HG03095 (cell line): ENCODE measurements at regions not wholly inside any gene's neighbourhood (a gene's known extent, or its start where the extent isn't known, plus 50 kb on each side); places are given as distances from the start of the nearest gene placed in this dataset.

Experiments used
- ATAC-seq: cut with Tn5 transposase; IDR thresholded peaks from one replicate; pipeline ENCODE4 v1.9.1; 2021; ENCODE audit warnings: moderate library complexity; ENCODE audit not compliant: unreplicated experiment

DNA sequence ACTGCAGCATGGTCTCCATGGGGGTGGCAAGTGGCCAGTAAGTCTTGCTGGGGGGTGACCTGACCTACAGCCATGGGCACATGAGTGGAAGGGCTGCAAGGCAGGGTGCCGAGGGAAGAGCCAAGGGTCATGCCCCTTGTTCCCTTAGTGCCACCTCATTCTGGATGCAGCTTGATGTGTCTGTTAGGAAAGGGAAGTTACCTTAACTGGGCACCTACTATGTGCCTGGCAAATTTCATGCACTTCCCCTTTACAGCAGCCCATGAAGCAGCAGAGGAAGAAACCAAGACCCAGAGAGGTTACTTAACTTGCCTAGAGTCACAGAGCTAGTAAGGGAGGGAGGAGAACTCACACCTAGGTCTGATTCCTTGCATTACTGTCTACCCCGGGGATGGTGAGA lies 174.0 kb downstream of the MRPL14 start:
- ATAC-seq: no peak

DNA sequence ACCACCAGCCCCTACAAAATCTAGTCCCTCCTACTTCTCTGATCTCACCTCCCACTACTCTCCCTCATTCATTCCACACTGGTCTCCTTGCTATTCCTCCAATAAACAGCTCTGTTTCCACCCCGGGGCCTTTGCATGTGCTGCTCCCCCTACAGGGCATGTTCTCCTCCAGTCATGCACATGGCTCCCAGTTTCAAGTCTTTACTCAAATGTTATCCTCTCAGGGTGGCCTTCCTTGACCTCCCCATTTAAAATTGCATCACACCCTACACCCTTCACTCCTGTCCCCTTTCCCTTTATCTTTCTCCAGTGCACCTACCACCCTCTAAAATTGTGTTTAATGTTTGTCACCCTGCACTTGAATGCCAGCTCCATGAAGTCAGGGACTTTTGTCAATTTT lies 174.5 kb downstream of the MRPL14 start:
- ATAC-seq: no peak

GRCh38 chr6:43951756-43952675 lies 175.2 kb downstream of the MRPL14 start:
- ATAC-seq: no peak

DNA sequence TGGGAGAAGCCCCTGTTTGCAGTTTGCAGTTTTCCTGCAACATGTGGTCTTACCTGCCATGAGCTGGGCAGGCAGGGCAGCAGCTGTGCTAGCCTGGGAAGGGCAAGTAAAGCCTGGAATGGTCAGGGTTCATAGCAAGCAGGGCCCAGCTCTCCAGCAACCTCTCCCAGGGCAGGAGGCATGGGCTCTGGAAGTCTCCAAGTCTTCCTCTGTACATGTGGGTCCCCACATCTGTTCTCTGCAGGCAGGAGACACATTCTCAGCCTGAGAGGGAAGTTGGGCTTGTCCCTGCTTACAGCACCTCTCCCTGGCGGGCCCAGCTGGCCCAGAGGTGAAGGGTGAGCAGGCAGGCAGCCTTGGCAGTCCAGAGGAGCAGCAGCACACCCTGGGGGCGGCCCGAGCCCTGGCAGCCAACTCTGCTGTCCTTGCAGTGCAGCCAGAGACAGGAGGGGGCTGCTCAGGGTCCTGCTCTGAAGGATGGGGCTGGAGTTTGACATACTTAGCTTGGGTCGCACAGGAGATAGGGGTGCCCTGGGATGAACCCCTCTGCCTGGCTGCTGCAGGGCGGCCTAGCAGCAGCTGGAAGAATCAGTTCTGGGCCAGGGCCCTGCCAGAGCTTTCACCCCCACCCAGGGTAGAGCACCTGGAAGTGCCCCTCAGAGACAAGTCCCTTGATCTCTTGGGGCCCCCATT lies 176.0 kb downstream of the MRPL14 start:
- no peak for ATAC-seq

DNA sequence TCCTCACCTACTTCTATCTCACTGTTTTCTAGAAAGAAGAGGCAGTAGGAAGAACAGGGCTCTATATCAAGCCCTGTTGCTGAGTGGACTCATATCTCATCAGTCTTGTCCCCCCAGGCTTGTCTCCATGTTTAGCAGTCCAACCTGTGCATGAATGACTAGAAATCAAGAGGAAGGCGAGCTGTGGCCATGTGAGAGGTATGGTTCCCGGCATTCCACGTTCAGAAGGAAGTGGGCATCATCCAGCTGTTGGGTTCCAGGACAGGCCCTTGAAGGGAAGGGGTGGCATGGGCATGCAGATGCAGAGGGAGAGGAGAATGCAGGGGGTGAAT lies 176.6 kb downstream of the MRPL14 start:
- no peak for ATAC-seq

GRCh38 chr6:43950051-43950605 lies 177.1 kb downstream of the MRPL14 start:
- ATAC-seq: no peak

DNA sequence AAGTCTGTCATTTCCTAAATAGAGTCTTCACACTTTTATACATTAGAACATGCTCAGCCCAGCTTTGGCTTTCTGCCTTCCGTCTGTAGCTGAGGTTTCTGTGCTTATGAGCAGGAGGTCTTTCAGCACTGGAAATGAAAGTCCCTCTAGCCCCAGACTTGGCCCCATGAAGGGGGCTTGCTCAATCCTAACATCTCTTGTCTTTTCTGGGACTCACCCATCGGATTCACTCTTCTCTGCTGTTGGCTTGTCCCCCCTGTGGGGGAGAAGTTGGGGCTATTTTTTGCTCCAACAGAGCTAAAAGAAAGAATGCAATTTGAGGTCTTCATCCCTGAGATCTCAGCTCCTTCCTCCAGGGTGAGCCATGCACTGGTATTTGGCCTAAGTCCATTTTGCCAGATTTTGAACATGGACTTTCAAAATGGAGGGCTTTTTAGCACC lies 177.7 kb downstream of the MRPL14 start:
- no peak for ATAC-seq

DNA sequence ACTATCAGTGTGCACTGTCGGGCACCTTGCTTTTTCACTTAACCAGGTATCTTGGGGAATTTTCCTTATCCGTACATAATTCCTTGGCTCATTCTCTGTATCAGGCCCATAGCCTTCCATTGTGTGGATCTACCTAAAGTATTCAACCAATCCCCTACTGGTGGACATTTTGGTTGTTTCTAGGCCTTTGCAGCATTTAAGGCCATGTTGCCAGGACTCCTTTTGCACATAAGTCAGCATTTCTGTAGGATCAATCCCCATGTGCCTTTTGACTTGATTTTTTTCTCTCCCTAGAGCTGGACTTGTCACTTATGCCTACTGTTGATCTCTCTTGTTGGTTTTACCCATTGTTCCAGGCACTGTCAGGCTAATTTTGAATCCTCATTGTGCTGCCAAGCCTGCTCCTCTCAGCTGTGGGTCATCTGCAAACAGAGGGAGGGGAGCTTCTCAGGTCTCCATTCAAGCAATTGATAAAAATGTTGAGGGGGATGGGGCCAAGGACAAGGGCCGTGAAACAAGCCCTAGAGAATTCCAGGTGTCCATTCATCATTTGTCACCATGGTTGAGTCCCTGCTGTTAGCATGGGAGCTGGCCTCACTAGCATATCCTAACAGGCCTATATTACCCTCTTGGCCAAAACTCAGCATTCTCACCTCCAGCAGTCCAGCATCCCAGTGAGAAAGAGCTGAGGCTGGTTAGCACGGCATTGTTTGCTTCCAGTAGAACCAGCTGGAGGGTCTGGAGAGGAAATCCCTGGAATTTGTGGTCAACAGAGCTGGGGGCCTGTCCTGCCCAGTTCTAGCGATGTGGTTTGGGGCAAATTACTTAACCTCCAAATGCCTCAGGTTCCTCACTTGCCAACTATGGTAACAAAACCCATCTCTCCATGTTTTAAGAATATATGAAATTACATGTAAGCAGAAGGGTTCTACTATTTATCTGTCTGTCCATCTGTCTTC lies 178.4 kb downstream of the MRPL14 start:
- ATAC-seq: no peak

- no peak for ATAC-seq
Observed at GRCh38 chr6:43947860-43948259, 177.8 kb downstream of the VEGFA start.

DNA sequence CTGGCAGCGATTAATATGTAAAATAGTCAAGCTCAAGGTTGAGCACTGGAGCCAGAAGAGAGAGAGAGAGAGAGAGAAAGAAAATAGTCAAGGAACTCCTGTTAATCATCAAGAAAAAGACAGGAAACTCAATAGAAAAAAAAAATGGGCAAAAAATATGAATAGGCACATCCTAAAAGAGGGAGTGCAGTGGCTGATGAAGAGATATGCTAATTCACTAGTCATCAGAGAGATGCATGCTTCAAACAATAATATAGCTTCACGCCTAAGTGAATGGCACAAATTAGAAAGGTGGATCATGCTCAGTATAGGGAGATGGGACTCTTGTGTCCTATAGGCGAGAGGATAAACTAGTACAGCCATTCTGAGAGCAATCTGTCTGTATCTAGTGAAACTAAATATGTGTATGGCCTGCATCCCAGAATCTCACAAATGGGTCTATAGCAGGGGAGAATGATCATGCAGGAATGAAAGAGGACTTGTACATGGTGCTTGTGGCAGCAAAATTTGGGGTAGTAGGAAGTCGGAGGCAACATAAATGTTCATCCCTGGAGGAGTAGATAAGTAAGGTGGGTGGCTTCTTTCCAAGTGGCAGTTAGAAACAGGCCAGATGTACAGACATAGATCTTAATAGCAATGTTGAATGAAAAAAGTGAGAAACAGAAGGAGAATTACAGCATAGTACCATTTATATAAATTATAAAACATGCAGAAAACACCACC lies 176.8 kb downstream of the VEGFA start:
- no peak for ATAC-seq

DNA sequence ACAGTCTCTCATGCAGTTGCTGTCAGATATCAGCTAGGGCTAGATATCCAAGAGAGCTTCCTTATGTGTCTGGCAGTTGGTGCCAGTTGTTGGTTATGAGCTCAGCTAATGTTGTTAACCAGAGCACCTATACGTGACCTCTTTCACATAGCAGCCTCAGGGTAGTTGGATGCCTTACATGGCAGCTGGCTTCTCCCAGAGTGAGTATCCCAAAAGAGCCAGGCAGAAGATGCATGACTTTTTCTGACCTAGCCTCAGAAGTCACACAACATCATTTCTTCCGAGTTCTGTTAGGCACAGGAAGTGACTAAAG lies 175.7 kb downstream of the VEGFA start:
- ATAC-seq: no peak

DNA sequence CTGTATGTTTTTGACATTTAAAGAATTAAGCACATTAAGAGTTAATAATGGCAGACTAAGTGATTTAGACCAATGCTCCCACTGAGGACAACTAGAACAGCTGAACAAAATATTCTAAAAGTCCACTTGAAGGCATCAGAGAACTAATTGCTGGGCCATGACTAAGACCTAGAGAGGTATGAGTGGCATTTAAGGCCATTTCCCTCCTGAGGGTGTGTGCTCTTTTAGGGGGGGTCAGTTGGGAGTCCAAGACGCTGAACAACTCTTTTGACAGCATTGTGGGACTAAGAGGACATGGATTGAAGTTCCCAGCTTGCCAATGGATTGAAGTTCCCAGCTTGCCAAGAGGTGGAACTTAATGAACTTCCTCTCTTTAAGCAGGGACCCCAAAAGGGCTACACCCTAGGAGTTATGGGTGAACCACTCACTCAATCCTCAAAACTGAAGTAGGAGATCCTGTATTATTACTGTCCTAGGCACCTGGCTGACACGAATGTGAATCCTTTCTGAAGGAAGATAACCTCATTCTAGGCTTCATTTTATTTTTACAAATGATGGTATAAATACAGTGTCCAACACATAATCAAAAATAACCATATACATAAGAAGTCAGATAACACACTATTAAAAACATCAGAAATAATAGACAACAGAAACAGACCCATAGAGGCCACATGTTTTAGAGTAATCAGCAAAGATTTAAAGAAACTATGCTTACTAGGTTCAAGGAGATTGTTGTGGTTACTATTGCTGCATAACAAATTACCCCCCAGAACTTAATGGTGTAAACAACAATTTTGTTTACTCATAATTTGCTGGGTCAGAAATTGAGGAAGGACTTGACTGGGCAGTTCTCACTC lies 175.1 kb downstream of the VEGFA start:
- no peak for ATAC-seq

GRCh38 chr6:43943781-43944250 lies 173.8 kb downstream of the VEGFA start:
- no peak for ATAC-seq

DNA sequence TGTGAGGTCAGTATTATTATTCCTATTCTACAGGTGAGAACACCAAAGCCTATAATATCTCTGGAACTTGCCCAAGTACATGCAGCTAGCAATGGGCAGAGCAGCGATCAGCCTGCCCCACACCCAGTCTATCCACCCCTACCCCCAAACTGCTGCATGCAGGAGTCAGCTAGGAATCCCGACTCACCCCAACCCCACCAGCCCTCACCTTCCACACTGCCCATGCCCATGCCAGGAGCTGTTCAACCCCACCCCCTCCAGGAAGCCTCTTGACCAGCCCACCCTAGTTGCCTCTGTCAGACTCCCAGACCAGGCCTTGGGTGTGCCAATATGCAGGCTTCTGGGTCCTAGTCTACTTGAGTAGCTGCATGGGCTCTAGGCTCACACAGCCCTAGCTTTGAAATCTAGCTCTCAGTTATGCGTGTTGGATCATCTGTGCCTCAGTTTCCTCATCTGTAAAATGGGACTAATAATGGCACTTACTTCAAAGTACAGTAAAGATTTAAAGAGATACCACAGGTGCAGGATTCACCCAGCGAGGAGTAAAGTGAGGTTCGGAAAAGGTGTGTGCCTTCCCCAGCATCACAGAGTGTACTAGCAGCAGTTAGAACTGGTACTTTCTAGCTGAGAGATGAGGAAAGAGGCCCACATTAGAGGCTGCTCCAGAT lies 173.2 kb downstream of the VEGFA start:
- ATAC-seq: no peak

DNA sequence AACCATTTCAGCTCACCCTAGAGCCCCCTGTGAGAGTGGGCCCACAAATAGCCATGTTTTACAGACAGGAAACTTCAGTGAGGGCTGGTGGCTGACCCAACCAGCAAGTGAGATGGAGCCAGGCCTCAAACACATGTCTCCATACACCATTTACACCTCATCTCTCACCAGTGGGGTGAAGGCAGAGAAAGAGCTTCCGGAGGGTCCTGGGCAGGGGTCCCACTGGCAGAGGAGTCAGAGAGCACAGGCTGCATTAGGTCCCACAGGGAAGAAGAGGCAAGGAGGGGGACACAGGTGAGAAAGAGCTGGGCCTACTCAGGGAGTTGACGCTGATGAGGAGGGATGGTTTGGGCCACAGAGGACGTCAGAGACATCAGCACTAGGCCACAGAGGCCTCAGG lies 172.6 kb downstream of the VEGFA start:
- ATAC-seq: no peak

DNA sequence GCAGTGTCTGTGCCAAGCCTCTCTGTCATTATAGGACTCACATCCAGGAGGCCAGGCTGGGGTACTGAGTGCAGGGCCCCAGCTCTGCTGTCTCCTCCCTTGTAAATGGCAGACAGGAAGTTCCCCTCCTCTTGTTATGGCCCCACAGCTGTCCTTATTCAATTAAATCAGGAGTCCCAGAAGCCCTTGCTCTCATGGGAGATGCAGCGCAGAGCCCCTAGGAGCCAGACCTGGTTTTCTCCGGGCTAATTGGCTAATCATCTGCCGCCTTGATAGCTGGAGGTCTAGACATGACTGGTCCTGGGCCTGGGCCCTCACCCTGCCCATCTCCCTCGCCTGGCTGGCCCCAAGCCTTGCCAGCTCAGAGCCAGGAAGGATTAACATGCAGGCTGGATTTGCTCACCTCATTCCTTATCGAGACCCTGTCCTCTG lies 172.0 kb downstream of the VEGFA start:
- no peak for ATAC-seq

DNA sequence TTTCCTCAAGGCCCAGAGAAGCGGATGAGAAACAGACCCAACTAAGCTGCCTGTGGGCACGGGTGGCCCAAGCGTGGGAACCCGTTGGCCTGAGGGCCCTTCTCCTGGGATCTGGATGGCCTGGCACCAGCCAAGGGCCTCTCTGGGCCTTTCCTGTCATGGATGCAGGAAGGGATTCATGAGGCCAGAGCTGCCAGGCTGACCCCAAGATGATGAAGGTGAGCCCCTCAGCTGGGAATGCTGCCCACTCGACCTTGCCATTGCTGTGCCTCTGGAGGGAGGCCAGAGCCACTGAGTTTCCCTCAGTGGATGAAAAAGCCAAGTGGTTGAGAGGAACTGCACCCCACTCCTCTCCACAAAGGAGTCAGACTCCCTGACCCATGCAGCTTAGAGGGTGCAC lies 171.2 kb downstream of the VEGFA start:
- ATAC-seq: no peak

DNA sequence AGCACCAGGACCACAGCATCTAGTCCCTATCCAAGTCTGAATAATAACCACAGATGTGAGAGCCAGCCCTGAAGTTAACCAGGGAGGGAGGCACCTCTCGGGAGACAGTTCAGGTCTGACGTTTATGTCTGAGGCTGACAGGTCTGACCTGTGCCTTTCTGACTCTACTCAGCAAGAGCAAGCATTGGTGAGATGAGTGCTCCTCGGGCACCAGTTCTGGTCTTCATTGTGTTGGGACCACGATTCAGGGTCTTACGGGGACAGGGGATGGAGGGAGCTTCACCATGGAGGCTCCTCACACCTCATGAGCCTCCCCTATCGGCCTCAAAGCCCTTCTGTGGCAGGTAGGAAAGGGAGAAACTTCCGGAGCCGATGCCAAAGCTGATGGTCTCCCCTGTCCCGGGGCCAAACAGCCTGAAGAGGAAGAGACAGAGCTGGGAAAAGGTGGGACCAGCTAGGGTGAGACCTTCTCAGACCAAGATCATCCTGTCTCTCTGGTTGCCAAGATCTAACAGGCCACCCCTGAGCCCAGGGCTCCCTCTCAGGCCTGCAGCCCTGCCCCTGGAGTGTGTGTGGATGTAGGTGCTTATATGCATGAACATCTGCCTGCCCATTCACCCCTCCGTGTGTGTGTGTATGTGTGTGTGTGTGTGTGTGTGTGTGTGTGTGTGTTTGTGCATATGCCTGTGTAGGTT lies 170.5 kb downstream of the VEGFA start:
- ATAC-seq: no peak
